ENCODE measurements at regions not wholly inside any gene's neighbourhood (a gene's known extent, or its start where the extent isn't known, plus 50 kb on each side); places are given as distances from the start of the nearest gene placed in this dataset.
A peak's percentile ranks its signal among the peaks of the same experiment; 100 is the strongest.
"Not testable (repeated sequence)": the region's sequence is repeated elsewhere in the genome, so short reads cannot be mapped to it uniquely, and the experiment has no call there.

- DNase-seq (ENCODE audit: low spot score): no peak
Measured at GRCh38 chr4:33961761-33962160, 2282.6 kb downstream of the ARAP2 start.

GRCh38 chr4:33966808-33967207 lies 2277.5 kb downstream of the ARAP2 start:
- DNase-seq (ENCODE audit: low spot score): no peak

- DNase-seq (ENCODE audit: low spot score): no peak
Measured at GRCh38 chr4:33974270-33974669, 2270.0 kb downstream of the ARAP2 start.

- no peak for DNase-seq (ENCODE audit: low spot score)
Measured at GRCh38 chr4:33975995-33976394, 2268.3 kb downstream of the ARAP2 start.

- not testable (repeated sequence) for DNase-seq (ENCODE audit: low spot score)
Measured at GRCh38 chr4:33979781-33980180, 2264.5 kb downstream of the ARAP2 start.

- DNase-seq (ENCODE audit: low spot score): no peak
Measured at GRCh38 chr4:33980361-33980760, 2264.0 kb downstream of the ARAP2 start.

- no peak for DNase-seq (ENCODE audit: low spot score)
Measured at GRCh38 chr4:33989820-33990443, 2254.4 kb downstream of the ARAP2 start.

GRCh38 chr4:33996075-33996718 lies 2248.1 kb downstream of the ARAP2 start:
- no peak for DNase-seq (ENCODE audit: low spot score)

- no peak for DNase-seq (ENCODE audit: low spot score)
Measured at GRCh38 chr4:33998291-33998690, 2246.0 kb downstream of the ARAP2 start.

- DNase-seq (ENCODE audit: low spot score): no peak
Measured at GRCh38 chr4:34000356-34000755, 2244.0 kb downstream of the ARAP2 start.

GRCh38 chr4:34006540-34006939 lies 2237.8 kb downstream of the ARAP2 start:
- not testable (repeated sequence) for DNase-seq (ENCODE audit: low spot score)

- DNase-seq (ENCODE audit: low spot score): no peak
Measured at GRCh38 chr4:34009951-34010350, 2234.4 kb downstream of the ARAP2 start.

GRCh38 chr4:34010751-34011519 lies 2233.4 kb downstream of the ARAP2 start:
- no peak for DNase-seq (ENCODE audit: low spot score)

GRCh38 chr4:34035225-34035624 lies 2209.1 kb downstream of the ARAP2 start:
- DNase-seq (ENCODE audit: low spot score): no peak

GRCh38 chr4:34037280-34037679 lies 2207.0 kb downstream of the ARAP2 start:
- no peak for DNase-seq (ENCODE audit: low spot score)

- DNase-seq (ENCODE audit: low spot score): no peak
Measured at GRCh38 chr4:34039766-34040165, 2204.5 kb downstream of the ARAP2 start.

GRCh38 chr4:34043131-34043530 lies 2201.2 kb downstream of the ARAP2 start:
- no peak for DNase-seq (ENCODE audit: low spot score)

GRCh38 chr4:34046580-34046979 lies 2197.7 kb downstream of the ARAP2 start:
- peak; percentile 81 for DNase-seq (ENCODE audit: low spot score)

- DNase-seq (ENCODE audit: low spot score): no peak
Measured at GRCh38 chr4:34047363-34047762, 2197.0 kb downstream of the ARAP2 start.

GRCh38 chr4:34066126-34066525 lies 2178.2 kb downstream of the ARAP2 start:
- DNase-seq (ENCODE audit: low spot score): no peak

- DNase-seq (ENCODE audit: low spot score): no peak
Measured at GRCh38 chr4:34091451-34091850, 2152.9 kb downstream of the ARAP2 start.

- no peak for DNase-seq (ENCODE audit: low spot score)
Measured at GRCh38 chr4:34094114-34094513, 2150.2 kb downstream of the ARAP2 start.

- DNase-seq (ENCODE audit: low spot score): no peak
Measured at GRCh38 chr4:34105311-34105710, 2139.0 kb downstream of the ARAP2 start.
